ENCODE measurements at regions not wholly inside any gene's neighbourhood (a gene's known extent, or its start where the extent isn't known, plus 50 kb on each side); places are given as distances from the start of the nearest gene placed in this dataset.
A peak's percentile ranks its signal among the peaks of the same experiment; 100 is the strongest.

DNA sequence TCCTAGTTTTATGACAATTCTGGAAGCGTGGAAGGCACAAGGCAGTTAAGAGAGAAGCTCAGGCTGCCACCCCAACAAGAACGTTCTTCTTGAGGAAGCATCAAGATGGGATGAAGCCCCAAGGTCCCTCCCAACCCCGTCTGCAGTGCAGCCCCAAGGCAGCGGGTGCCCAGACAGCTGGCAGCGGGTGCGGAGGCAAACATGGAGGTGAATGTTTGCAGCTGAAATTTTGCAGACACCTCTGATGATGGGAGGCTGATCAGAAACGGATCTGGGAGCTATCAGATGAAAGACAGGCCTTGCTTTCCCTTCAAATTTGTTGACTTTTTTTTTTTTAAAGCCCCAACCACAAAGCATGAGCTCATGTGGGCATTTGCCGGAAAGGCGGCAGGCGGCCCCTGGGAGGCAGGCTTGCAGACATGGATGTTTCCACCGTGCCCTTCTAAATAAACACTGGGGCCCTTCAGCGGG lies 230.7 kb upstream of the RTL1 start:
- no peaks in the 10 kb centered on the region for H3K9me3 Mint-ChIP-seq
- DNase-seq = no peak
- peaks cover 10 to 25% of the 10 kb centered on the region in 2 donors for H3K27me3 Mint-ChIP-seq
- POLR2A ChIA-PET = no interaction called here
- no peak overlapping the region for H3K4me3 ChIP-seq (ENCODE audit: low read length)
- H3K27me3 ChIP-seq (ENCODE audit: insufficient read depth, low read length, poor library complexity, severe bottlenecking) = no peaks in the 10 kb centered on the region
- H3K9me3 ChIP-seq (ENCODE audit: low read length) = no peaks in the 10 kb centered on the region
- CTCF ChIA-PET = no interaction called here
- no peaks in the 10 kb centered on the region for H3K36me3 ChIP-seq (ENCODE audit: insufficient read depth, low read length)
- no peaks in the 10 kb centered on the region for H3K4me1 ChIP-seq (ENCODE audit: insufficient read depth, low read length)
- no peak overlapping the region for H3K27ac ChIP-seq (ENCODE audit: low read depth, low read length)
- H3K27ac Mint-ChIP-seq = no peak overlapping the region
- H3K4me3 Mint-ChIP-seq = no peak overlapping the region
- no peaks in the 10 kb centered on the region for H3K4me1 Mint-ChIP-seq
- no peaks in the 10 kb centered on the region for H3K36me3 Mint-ChIP-seq

DNA sequence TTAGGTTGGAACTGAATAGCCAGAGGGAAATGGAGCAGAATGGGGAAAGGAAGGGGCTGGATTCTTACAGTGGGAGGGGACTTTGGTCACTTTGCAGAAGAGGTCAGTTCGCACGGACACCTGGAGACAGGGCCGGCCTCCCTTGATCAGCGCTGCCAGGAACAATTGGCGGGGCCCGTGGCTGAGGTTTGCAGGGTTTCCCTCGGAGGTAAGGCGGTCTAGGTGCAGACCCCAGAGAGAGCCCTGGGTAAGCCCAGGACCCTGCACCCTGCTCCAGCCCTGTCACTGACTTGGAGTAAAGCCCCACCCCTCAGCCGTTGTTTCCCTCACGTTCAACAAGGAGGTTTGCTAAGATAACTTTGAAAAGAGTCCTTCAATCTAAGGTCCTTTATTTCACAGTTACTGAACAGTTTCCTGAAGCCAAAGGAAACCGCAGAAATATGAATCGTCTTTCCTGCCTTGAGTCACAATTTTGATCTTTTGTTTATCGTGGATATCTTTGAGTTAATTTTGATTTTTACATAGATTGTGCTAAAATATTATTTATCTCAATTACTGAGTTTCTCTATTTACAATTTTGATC lies 231.4 kb upstream of the RTL1 start:
- peaks cover 0 to 4% (median 0%) of the 10 kb centered on the region in 5 donors for H3K9me3 Mint-ChIP-seq
- Histone ChIP-seq H3K4me1 (ENCODE audit: insufficient read depth, low read length) (no peaks in the 10 kb centered on the region), H3K27me3 (ENCODE audit: insufficient read depth, low read length, poor library complexity, severe bottlenecking) (no peaks in the 10 kb centered on the region), H3K9me3 (ENCODE audit: low read length) (no peaks in the 10 kb centered on the region), H3K27ac (ENCODE audit: low read depth, low read length) (no peak overlapping the region), H3K36me3 (ENCODE audit: insufficient read depth, low read length) (no peaks in the 10 kb centered on the region), H3K4me3 (ENCODE audit: low read length) (no peak overlapping the region)
- CTCF ChIA-PET = no interaction called here
- H3K36me3 Mint-ChIP-seq = no peaks in the 10 kb centered on the region
- H3K27ac Mint-ChIP-seq = no peak overlapping the region
- POLR2A ChIA-PET = no interaction called here
- H3K4me1 Mint-ChIP-seq = no peaks in the 10 kb centered on the region
- H3K27me3 Mint-ChIP-seq = peaks cover 10 to 19% of the 10 kb centered on the region in 2 donors
- DNase-seq = no peak
- no peak overlapping the region for H3K4me3 Mint-ChIP-seq

GRCh38 chr14:101135796-101136742 lies 232.5 kb upstream of the RTL1 start:
- Mint-ChIP-seq H3K4me1 (no peaks in the 10 kb centered on the region), H3K27me3 (peaks cover 9 to 19% of the 10 kb centered on the region in 2 donors), H3K36me3 (no peaks in the 10 kb centered on the region), H3K27ac (peak overlapping the region in 1 of 8 donors; percentile 40), H3K9me3 (peaks cover 2 to 14% (median 7%) of the 10 kb centered on the region in 5 donors), H3K4me3 (no peak overlapping the region)
- no peaks in the 10 kb centered on the region for H3K4me1 ChIP-seq (ENCODE audit: insufficient read depth, low read length)
- ChIA-PET CTCF (no interaction called here), POLR2A (no interaction called here)
- no peak overlapping the region for H3K27ac ChIP-seq (ENCODE audit: low read depth, low read length)
- no peak overlapping the region for H3K4me3 ChIP-seq (ENCODE audit: low read length)
- H3K9me3 ChIP-seq (ENCODE audit: low read length) = no peaks in the 10 kb centered on the region
- DNase-seq = peak in 1 of 5 donors; percentile 37
- no peaks in the 10 kb centered on the region for H3K36me3 ChIP-seq (ENCODE audit: insufficient read depth, low read length)
- H3K27me3 ChIP-seq (ENCODE audit: insufficient read depth, low read length, poor library complexity, severe bottlenecking) = no peaks in the 10 kb centered on the region

DNA sequence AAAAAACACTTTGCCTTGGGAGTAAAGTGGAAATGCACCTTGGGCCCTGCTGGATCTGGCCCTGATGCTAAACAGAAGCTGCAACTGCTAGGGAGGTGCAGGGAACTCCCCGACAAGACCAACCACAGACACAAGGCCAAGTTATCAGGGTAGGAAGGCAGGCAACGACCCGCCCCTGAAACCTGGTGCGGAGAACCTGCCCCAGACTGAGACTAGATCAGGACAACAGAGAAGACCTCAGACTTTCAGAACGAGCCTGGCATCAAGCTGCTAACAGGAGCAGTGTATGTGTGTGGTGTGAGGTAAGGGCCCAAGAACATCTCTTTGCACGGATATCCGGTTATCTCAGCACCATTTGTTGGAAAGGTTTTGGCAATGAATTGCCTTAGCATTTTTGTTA lies 233.7 kb upstream of the RTL1 start:
- no peaks in the 10 kb centered on the region for H3K27me3 ChIP-seq (ENCODE audit: insufficient read depth, low read length, poor library complexity, severe bottlenecking)
- H3K9me3 ChIP-seq (ENCODE audit: low read length) = no peaks in the 10 kb centered on the region
- H3K4me1 ChIP-seq (ENCODE audit: insufficient read depth, low read length) = no peaks in the 10 kb centered on the region
- no peak overlapping the region for H3K4me3 ChIP-seq (ENCODE audit: low read length)
- Mint-ChIP-seq H3K36me3 (peaks cover 0 to 2% (median 0%) of the 10 kb centered on the region in 3 donors), H3K9me3 (peaks cover 11 to 25% (median 17%) of the 10 kb centered on the region in 5 donors), H3K4me1 (no peaks in the 10 kb centered on the region), H3K27ac (no peak overlapping the region), H3K27me3 (peaks cover 9 to 20% of the 10 kb centered on the region in 2 donors), H3K4me3 (no peak overlapping the region)
- CTCF ChIA-PET = no interaction called here
- POLR2A ChIA-PET = no interaction called here
- H3K27ac ChIP-seq (ENCODE audit: low read depth, low read length) = no peak overlapping the region
- no peak for DNase-seq
- H3K36me3 ChIP-seq (ENCODE audit: insufficient read depth, low read length) = no peaks in the 10 kb centered on the region

- no peaks in the 10 kb centered on the region for H3K36me3 ChIP-seq (ENCODE audit: insufficient read depth, low read length)
- no peaks in the 10 kb centered on the region for H3K4me1 Mint-ChIP-seq
- DNase-seq = no peak
- H3K4me3 Mint-ChIP-seq = no peak overlapping the region
- ChIA-PET CTCF (no interaction called here), POLR2A (no interaction called here)
- peaks cover 0 to 7% (median 2%) of the 10 kb centered on the region in 3 donors for H3K36me3 Mint-ChIP-seq
- peaks cover 26 to 46% (median 38%) of the 10 kb centered on the region in 5 donors for H3K9me3 Mint-ChIP-seq
- peaks cover 15 to 20% of the 10 kb centered on the region in 2 donors for H3K27me3 Mint-ChIP-seq
- H3K27me3 ChIP-seq (ENCODE audit: insufficient read depth, low read length, poor library complexity, severe bottlenecking) = no peaks in the 10 kb centered on the region
- H3K9me3 ChIP-seq (ENCODE audit: low read length) = no peaks in the 10 kb centered on the region
- no peak overlapping the region for H3K27ac Mint-ChIP-seq
- no peaks in the 10 kb centered on the region for H3K4me1 ChIP-seq (ENCODE audit: insufficient read depth, low read length)
- no peak overlapping the region for H3K4me3 ChIP-seq (ENCODE audit: low read length)
- H3K27ac ChIP-seq (ENCODE audit: low read depth, low read length) = no peak overlapping the region
These were observed 244.3 kb upstream of the RTL1 start for GRCh38 chr14:101147848-101148247.

DNA sequence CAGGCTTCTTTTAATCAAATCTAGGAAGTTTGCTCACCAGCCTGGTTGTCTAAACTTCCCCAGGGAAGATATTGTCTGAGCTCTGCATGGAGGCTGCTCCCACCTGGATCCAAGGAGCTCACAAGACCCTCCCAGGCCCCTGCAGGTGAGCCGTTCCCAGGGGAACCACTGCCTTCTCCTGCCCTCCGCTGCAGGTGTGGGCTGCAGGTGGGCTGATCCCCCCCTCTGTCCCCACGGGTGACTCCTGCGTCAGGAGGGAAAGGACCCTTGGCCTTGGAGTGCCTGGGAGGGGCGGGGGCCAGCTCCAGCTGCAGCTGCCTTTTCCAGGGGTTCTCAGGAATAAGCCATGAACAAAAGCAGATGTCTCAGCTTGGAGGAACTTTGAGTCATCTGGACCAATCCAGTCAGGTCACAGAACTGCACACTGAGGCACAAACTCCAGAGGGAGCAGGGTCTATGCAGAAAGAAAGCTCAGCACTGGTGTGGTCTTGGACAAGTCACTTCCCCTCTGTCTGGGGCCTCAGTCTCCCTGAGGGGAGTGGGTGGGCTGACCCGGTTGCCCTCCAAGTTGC lies 246.6 kb upstream of the RTL1 start:
- peaks cover 0 to 4% (median 2%) of the 10 kb centered on the region in 3 donors for H3K36me3 Mint-ChIP-seq
- no peak overlapping the region for H3K27ac Mint-ChIP-seq
- ChIA-PET POLR2A (no interaction called here), CTCF (no interaction called here)
- H3K4me1 Mint-ChIP-seq = no peaks in the 10 kb centered on the region
- peaks cover 10 to 27% (median 25%) of the 10 kb centered on the region in 5 donors for H3K9me3 Mint-ChIP-seq
- DNase-seq = no peak
- Histone ChIP-seq H3K36me3 (ENCODE audit: insufficient read depth, low read length) (no peaks in the 10 kb centered on the region), H3K9me3 (ENCODE audit: low read length) (no peaks in the 10 kb centered on the region), H3K27me3 (ENCODE audit: insufficient read depth, low read length, poor library complexity, severe bottlenecking) (no peaks in the 10 kb centered on the region), H3K4me1 (ENCODE audit: insufficient read depth, low read length) (no peaks in the 10 kb centered on the region), H3K4me3 (ENCODE audit: low read length) (no peak overlapping the region), H3K27ac (ENCODE audit: low read depth, low read length) (no peak overlapping the region)
- no peak overlapping the region for H3K4me3 Mint-ChIP-seq
- H3K27me3 Mint-ChIP-seq = peaks cover 10 to 19% of the 10 kb centered on the region in 2 donors

GRCh38 chr14:101151226-101151926 lies 247.9 kb upstream of the RTL1 start:
- DNase-seq = no peak
- Mint-ChIP-seq H3K27me3 (peaks cover 8 to 22% of the 10 kb centered on the region in 2 donors), H3K9me3 (peaks cover 7 to 18% (median 15%) of the 10 kb centered on the region in 5 donors), H3K4me3 (no peak overlapping the region), H3K27ac (no peak overlapping the region), H3K36me3 (peaks cover 0 to 4% (median 2%) of the 10 kb centered on the region in 3 donors), H3K4me1 (no peaks in the 10 kb centered on the region)
- ChIA-PET POLR2A (no interaction called here), CTCF (no interaction called here)
- H3K4me3 ChIP-seq (ENCODE audit: low read length) = no peak overlapping the region
- no peaks in the 10 kb centered on the region for H3K9me3 ChIP-seq (ENCODE audit: low read length)
- H3K4me1 ChIP-seq (ENCODE audit: insufficient read depth, low read length) = no peaks in the 10 kb centered on the region
- no peak overlapping the region for H3K27ac ChIP-seq (ENCODE audit: low read depth, low read length)
- no peaks in the 10 kb centered on the region for H3K36me3 ChIP-seq (ENCODE audit: insufficient read depth, low read length)
- no peaks in the 10 kb centered on the region for H3K27me3 ChIP-seq (ENCODE audit: insufficient read depth, low read length, poor library complexity, severe bottlenecking)

DNA sequence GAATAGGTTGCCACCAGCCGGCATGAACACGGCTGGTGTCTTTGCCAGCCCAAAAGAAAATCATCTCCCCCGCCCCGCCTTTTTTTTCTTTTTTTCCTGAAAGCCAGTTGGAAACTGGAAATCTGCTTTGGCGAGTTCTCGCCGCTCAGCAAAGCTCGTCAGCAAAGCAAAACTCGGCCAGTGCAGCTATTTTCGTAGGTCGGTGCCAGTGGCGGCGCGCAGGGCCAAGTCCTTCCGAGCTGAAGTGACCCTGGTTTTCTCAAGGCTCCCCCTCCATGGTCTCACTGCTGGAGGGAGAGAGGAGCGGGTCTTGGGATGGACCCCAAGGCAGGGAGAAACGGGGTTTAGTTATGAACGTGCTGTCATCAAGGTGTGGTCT lies 248.4 kb upstream of the RTL1 start:
- Histone ChIP-seq H3K27me3 (ENCODE audit: insufficient read depth, low read length, poor library complexity, severe bottlenecking) (no peaks in the 10 kb centered on the region), H3K27ac (ENCODE audit: low read depth, low read length) (no peak overlapping the region), H3K36me3 (ENCODE audit: insufficient read depth, low read length) (no peaks in the 10 kb centered on the region), H3K9me3 (ENCODE audit: low read length) (no peaks in the 10 kb centered on the region), H3K4me1 (ENCODE audit: insufficient read depth, low read length) (no peaks in the 10 kb centered on the region), H3K4me3 (ENCODE audit: low read length) (no peak overlapping the region)
- Mint-ChIP-seq H3K36me3 (peaks cover 0 to 4% (median 2%) of the 10 kb centered on the region in 3 donors), H3K27ac (no peak overlapping the region), H3K27me3 (peaks cover 7 to 22% of the 10 kb centered on the region in 2 donors), H3K9me3 (peaks cover 7 to 17% (median 14%) of the 10 kb centered on the region in 5 donors), H3K4me3 (no peak overlapping the region), H3K4me1 (no peaks in the 10 kb centered on the region)
- ChIA-PET POLR2A (no interaction called here), CTCF (no interaction called here)
- no peak for DNase-seq
